GM19043 (cell line): ENCODE measurements at regions not wholly inside any gene's neighbourhood (a gene's known extent, or its start where the extent isn't known, plus 50 kb on each side); places are given as distances from the start of the nearest gene placed in this dataset.

Source experiments
- ATAC-seq: cut with Tn5 transposase; IDR thresholded peaks from one replicate; pipeline ENCODE4 v1.9.1; 2021; ENCODE audit warnings: low read depth; ENCODE audit not compliant: unreplicated experiment

GRCh38 chr4:24637173-24637572, 52.8 kb upstream of the DHX15 start:
- ATAC-seq = no peak

GRCh38 chr4:24638396-24638875, 54.1 kb upstream of the DHX15 start:
- ATAC-seq = no peak

- ATAC-seq = no peak
These were observed 55.4 kb upstream of the DHX15 start for GRCh38 chr4:24639714-24640113.

- no peak for ATAC-seq
These were observed 56.0 kb upstream of the DHX15 start for GRCh38 chr4:24640366-24640765.

- ATAC-seq = peak; percentile 51
These were observed 58.7 kb upstream of the DHX15 start for GRCh38 chr4:24642981-24643547.

- no peak for ATAC-seq
These were observed 59.6 kb upstream of the DHX15 start for GRCh38 chr4:24643774-24644520.

- no peak for ATAC-seq
These were observed 60.8 kb upstream of the DHX15 start for GRCh38 chr4:24644983-24645764.

GRCh38 chr4:24645765-24646550, 61.6 kb upstream of the DHX15 start:
- no peak for ATAC-seq

GRCh38 chr4:24646798-24647460, 62.6 kb upstream of the DHX15 start:
- no peak for ATAC-seq

- no peak for ATAC-seq
These were observed 66.7 kb upstream of the DHX15 start for GRCh38 chr4:24650849-24651640.

GRCh38 chr4:24655326-24655725, 71.0 kb upstream of the DHX15 start:
- ATAC-seq = no peak

- ATAC-seq = no peak
These were observed 71.6 kb upstream of the DHX15 start for GRCh38 chr4:24655971-24656370.

- ATAC-seq = no peak
These were observed 72.6 kb upstream of the DHX15 start for GRCh38 chr4:24656906-24657305.

- ATAC-seq = peak; percentile 98
These were observed 73.6 kb upstream of the DHX15 start for GRCh38 chr4:24657768-24658617.

- ATAC-seq = no peak
These were observed 75.0 kb upstream of the DHX15 start for GRCh38 chr4:24659241-24659961.

GRCh38 chr4:24662056-24662455, 77.7 kb upstream of the DHX15 start:
- ATAC-seq = no peak

GRCh38 chr4:24662542-24662941, 78.2 kb upstream of the DHX15 start:
- no peak for ATAC-seq

- ATAC-seq = no peak
These were observed 80.6 kb upstream of the DHX15 start for GRCh38 chr4:24664956-24665355.
